ENCODE measurements at regions not wholly inside any gene's neighbourhood (a gene's known extent, or its start where the extent isn't known, plus 50 kb on each side); places are given as distances from the start of the nearest gene placed in this dataset.

- no peak for TF ChIP-seq CTCF (IDR thresholded peaks at IDR 0.05)
- no peak for TF ChIP-seq POLR2A (IDR thresholded peaks at IDR 0.05)
Measured at GRCh38 chr20:22385602-22386305, 198.6 kb downstream of the FOXA2 start.
